Liver (tissue), 8 donors: ENCODE measurements at regions not wholly inside any gene's neighbourhood (a gene's known extent, or its start where the extent isn't known, plus 50 kb on each side); places are given as distances from the start of the nearest gene placed in this dataset.

Experiments
- DNase-seq: peaks from one replicate; pipeline ENCODE4 v3.0.0-alpha.2; 2017; ENCODE audit warnings: low spot score
- H3K27ac ChIP-seq, 2 donors: one replicate each; pipeline ENCODE4 v1.7.0; 2013; ENCODE audit warnings: inconsistent platforms in 2 of 2, low read length in 2 of 2, control low read depth in 1 of 2, low read depth in 1 of 2, mild to moderate bottlenecking in 1 of 2
- H3K27me3 ChIP-seq, 4 donors: one replicate each; pipeline versions ENCODE4 v1.6.1 to v1.7.0; 2013; ENCODE audit warnings: low read length in 3 of 4, inconsistent platforms in 1 of 4, mild to moderate bottlenecking in 1 of 4, moderate library complexity in 1 of 4; ENCODE audit not compliant: control insufficient read depth in 4 of 4, insufficient read depth in 4 of 4
- H3K36me3 ChIP-seq, 4 donors: one replicate each; pipeline versions ENCODE4 v1.6.1 to v1.7.0; 2013; ENCODE audit warnings: low read length in 3 of 4, mild to moderate bottlenecking in 3 of 4, low read depth in 1 of 4, moderate library complexity in 1 of 4; ENCODE audit not compliant: control insufficient read depth in 4 of 4, insufficient read depth in 3 of 4
- H3K4me1 ChIP-seq, 4 donors: one replicate each; pipeline versions ENCODE4 v1.6.1 to v1.7.0; 2013; ENCODE audit warnings: low read length in 3 of 4, mild to moderate bottlenecking in 3 of 4, moderate library complexity in 1 of 4; ENCODE audit not compliant: control insufficient read depth in 4 of 4, insufficient read depth in 4 of 4
- H3K4me3 ChIP-seq, 3 donors: one replicate each; pipeline versions ENCODE4 v1.6.1 to v1.7.0; 2013; ENCODE audit warnings: low read length in 3 of 3, control low read depth in 1 of 3, low read depth in 1 of 3, mild to moderate bottlenecking in 1 of 3
- H3K9ac ChIP-seq, 2 donors: one replicate each; pipeline ENCODE4 v1.7.0; 2013; ENCODE audit warnings: low read length in 2 of 2, mild to moderate bottlenecking in 2 of 2, moderate library complexity in 2 of 2, control low read depth in 1 of 2, low read depth in 1 of 2
- H3K9me3 ChIP-seq, 4 donors: one replicate each; pipeline versions ENCODE4 v1.6.1 to v1.7.0; 2013; ENCODE audit warnings: low read length in 3 of 4; ENCODE audit not compliant: control insufficient read depth in 4 of 4
- CTCF ChIP-seq: fragments of 150-350 bp; IDR thresholded peaks from 2 replicates; pipeline ENCODE4 v1.5.1; 2017; ENCODE audit warnings: improper control_type of control experiment, low read depth, low read length; ENCODE audit not compliant: missing input control
- EGR1 ChIP-seq, 2 donors: IDR thresholded peaks; 2 replicates each; pipeline ENCODE4 v1.6.1; 2016 to 2018; ENCODE audit warnings: antibody characterized with exemption in 2 of 2, low read depth in 2 of 2
- FOXA1 ChIP-seq: IDR thresholded peaks from 2 replicates; pipeline ENCODE4 v1.6.1; 2016; ENCODE audit warnings: antibody characterized with exemption
- FOXA2 ChIP-seq: IDR thresholded peaks from 2 replicates; pipeline ENCODE4 v1.6.1; 2016; ENCODE audit warnings: antibody characterized with exemption
- GABPA ChIP-seq, 2 donors: IDR thresholded peaks in 1 of 2; conservative IDR thresholded peaks in 1 of 2; 2 replicates each; pipeline ENCODE4 v1.6.1; 2016; ENCODE audit warnings: antibody characterized with exemption in 2 of 2, mild to moderate bottlenecking in 1 of 2, moderate library complexity in 1 of 2
- HNF4A ChIP-seq, 2 donors: conservative IDR thresholded peaks; 2 replicates each; pipeline ENCODE4 v1.6.1; 2016; ENCODE audit warnings: antibody characterized with exemption in 2 of 2, mild to moderate bottlenecking in 2 of 2
- JUND ChIP-seq, 2 donors: IDR thresholded peaks; 2 replicates each; pipeline ENCODE4 v1.6.1; 2016; ENCODE audit warnings: antibody characterized with exemption in 2 of 2
- NR2F2 ChIP-seq: IDR thresholded peaks from 2 replicates; pipeline ENCODE4 v1.6.1; 2016; ENCODE audit warnings: antibody characterized with exemption
- RAD21 ChIP-seq, 2 donors: IDR thresholded peaks; 2 replicates each; pipeline ENCODE4 v1.6.1; 2016; ENCODE audit warnings: antibody characterized with exemption in 2 of 2, mild to moderate bottlenecking in 2 of 2
- SP1 ChIP-seq: IDR thresholded peaks from 2 replicates; pipeline ENCODE4 v1.6.1; 2018; ENCODE audit warnings: antibody characterized with exemption, mild to moderate bottlenecking
- TAF1 ChIP-seq: conservative IDR thresholded peaks from 2 replicates; pipeline ENCODE4 v1.6.1; 2016; ENCODE audit warnings: antibody characterized with exemption, mild to moderate bottlenecking
- YY1 ChIP-seq: IDR thresholded peaks from 2 replicates; pipeline ENCODE4 v1.6.1; 2016; ENCODE audit warnings: antibody characterized with exemption, mild to moderate bottlenecking
- WGBS: extraction: QIAGEN DNeasy Blood & Tissue Kit; methylation state at CpG from one replicate; pipeline ENCODE4 v1.1.7; 2013; 5-methylcytosine and 5-hydroxymethylcytosine counted together
- TF ChIP-seq, protein P1 (sequence below): IDR thresholded peaks from 2 replicates; pipeline ENCODE4 v1.6.1; 2016; ENCODE audit warnings: antibody characterized with exemption
- TF ChIP-seq, protein P2 (sequence below): IDR thresholded peaks from 2 replicates; pipeline ENCODE4 v1.6.1; 2016; ENCODE audit warnings: antibody characterized with exemption
- donor health status: healthy.
- donor health status: healthy.
- donor health status: healthy.
- donor health status: healthy.
- donor health status: healthy.

DNA sequence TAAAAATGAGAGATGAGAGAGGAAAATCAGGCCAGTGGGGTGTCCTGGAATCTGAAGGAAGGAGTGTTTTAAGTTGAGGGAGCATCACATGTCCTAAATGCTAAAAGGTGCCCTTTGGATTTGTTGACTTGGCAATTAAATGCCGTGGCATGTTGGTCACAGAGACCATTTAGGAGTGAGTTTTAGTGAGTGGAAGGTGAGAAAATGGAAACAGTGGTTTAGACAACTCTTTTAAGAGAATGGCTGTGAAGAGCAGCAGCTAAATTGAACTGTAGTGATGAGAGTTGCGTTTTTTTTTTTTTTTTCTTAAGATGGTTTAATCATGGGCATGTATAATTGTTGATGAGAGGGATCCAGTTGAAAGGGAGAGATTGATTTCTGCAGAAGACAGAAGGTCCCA, 95.0 kb downstream of the S1PR1 start:
- Histone ChIP-seq H3K36me3 (no peaks in the 10 kb centered on the region), H3K9ac (no peak overlapping the region), H3K4me3 (no peak overlapping the region), H3K27me3 (no peaks in the 10 kb centered on the region), H3K4me1 (peaks cover 0 to 3% (median 0%) of the 10 kb centered on the region in 4 donors), H3K9me3 (no peaks in the 10 kb centered on the region), H3K27ac (no peak overlapping the region)
- WGBS = 56% methylated on average over 2 of the region's 2 CpGs
- no peak for DNase-seq
- TF ChIP-seq, protein P1, sequence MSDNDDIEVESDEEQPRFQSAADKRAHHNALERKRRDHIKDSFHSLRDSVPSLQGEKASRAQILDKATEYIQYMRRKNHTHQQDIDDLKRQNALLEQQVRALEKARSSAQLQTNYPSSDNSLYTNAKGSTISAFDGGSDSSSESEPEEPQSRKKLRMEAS = no peak
- TF ChIP-seq FOXA2 = no peak
- no peak for TF ChIP-seq YY1
- no peak for TF ChIP-seq TAF1
- TF ChIP-seq HNF4A (conservative IDR thresholded peaks at IDR 0.05) = no peak
- no peak for TF ChIP-seq SP1
- no peak for TF ChIP-seq JUND (IDR thresholded peaks at IDR 0.05)
- no peak for TF ChIP-seq FOXA1
- TF ChIP-seq RAD21 (IDR thresholded peaks at IDR 0.05) = no peak

- TF ChIP-seq, protein P1 = no peak
- TF ChIP-seq HNF4A (conservative IDR thresholded peaks at IDR 0.05) = peak in 1 of 2 donors; percentile 29
- H3K9ac ChIP-seq = no peak overlapping the region
- WGBS = 32% methylated on average over 1 of the region's 1 CpG
- H3K4me3 ChIP-seq = no peak overlapping the region
- no peak for DNase-seq
- no peaks in the 10 kb centered on the region for H3K9me3 ChIP-seq
- H3K27ac ChIP-seq = no peak overlapping the region
- H3K4me1 ChIP-seq = peaks cover 0 to 3% (median 0%) of the 10 kb centered on the region in 4 donors
- H3K27me3 ChIP-seq = no peaks in the 10 kb centered on the region
- no peaks in the 10 kb centered on the region for H3K36me3 ChIP-seq
Measured at GRCh38 chr1:101332633-101333032, 95.8 kb downstream of the S1PR1 start.

- DNase-seq = no peak
- no peak overlapping the region for H3K4me3 ChIP-seq
- H3K36me3 ChIP-seq = no peaks in the 10 kb centered on the region
- H3K27me3 ChIP-seq = no peaks in the 10 kb centered on the region
- H3K27ac ChIP-seq = no peak overlapping the region
- H3K9me3 ChIP-seq = no peaks in the 10 kb centered on the region
- 80% methylated on average over 4 of the region's 4 CpGs for WGBS
- H3K4me1 ChIP-seq = peaks cover 0 to 3% (median 0%) of the 10 kb centered on the region in 4 donors
- no peak overlapping the region for H3K9ac ChIP-seq
- TF ChIP-seq FOXA1 (no peak), EGR1 (IDR thresholded peaks at IDR 0.05; ENCODE audit: low read depth in 2 of 2) (no peak), GABPA (IDR thresholded peaks at IDR 0.05 in 1 of 2, conservative IDR thresholded peaks at IDR 0.05 in 1 of 2) (no peak), SP1 (no peak), CTCF (no peak), NR2F2 (no peak), RAD21 (IDR thresholded peaks at IDR 0.05) (no peak), FOXA2 (no peak)
- TF ChIP-seq, protein P2, sequence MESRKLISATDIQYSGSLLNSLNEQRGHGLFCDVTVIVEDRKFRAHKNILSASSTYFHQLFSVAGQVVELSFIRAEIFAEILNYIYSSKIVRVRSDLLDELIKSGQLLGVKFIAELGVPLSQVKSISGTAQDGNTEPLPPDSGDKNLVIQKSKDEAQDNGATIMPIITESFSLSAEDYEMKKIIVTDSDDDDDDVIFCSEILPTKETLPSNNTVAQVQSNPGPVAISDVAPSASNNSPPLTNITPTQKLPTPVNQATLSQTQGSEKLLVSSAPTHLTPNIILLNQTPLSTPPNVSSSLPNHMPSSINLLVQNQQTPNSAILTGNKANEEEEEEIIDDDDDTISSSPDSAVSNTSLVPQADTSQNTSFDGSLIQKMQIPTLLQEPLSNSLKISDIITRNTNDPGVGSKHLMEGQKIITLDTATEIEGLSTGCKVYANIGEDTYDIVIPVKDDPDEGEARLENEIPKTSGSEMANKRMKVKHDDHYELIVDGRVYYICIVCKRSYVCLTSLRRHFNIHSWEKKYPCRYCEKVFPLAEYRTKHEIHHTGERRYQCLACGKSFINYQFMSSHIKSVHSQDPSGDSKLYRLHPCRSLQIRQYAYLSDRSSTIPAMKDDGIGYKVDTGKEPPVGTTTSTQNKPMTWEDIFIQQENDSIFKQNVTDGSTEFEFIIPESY = no peak
Measured at GRCh38 chr1:101333186-101333585, 96.4 kb downstream of the S1PR1 start.
